ENCODE measurements at regions not wholly inside any gene's neighbourhood (a gene's known extent, or its start where the extent isn't known, plus 50 kb on each side); places are given as distances from the start of the nearest gene placed in this dataset.

DNA sequence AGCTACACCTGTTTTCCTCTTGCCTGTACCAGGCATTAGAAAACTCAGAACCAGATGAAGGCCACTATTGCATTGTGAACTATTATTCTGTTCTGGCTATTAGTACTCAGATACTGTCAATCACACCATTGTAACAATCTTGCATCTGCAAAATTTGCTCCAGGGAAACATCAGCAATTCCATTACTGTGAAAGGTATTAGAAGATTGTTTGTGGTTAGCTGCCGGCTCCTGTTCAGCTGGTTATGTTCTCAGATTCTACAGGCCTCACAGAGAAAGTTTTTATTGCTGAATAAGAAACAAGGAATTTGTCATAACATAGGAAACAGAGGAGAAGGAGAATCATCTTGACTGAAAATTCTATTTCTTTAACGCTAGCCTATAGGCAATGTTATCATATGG, 179.9 kb downstream of the PLOD2 start:
- H3K9ac ChIP-seq (ENCODE audit: insufficient read depth, low read length) = no peak overlapping the region
- DNase-seq (ENCODE audit: low read depth in 2 of 2) = peak in 1 of 2 donors; percentile 60
- no peaks in the 10 kb centered on the region for H3K27me3 ChIP-seq (ENCODE audit: control insufficient read depth, insufficient read depth, low read length)
- H3K36me3 ChIP-seq (ENCODE audit: control insufficient read depth, insufficient read depth, low read length) = no peaks in the 10 kb centered on the region
- no peak overlapping the region for H3K4me3 ChIP-seq (replicated peaks in 1 of 4; ENCODE audit: control extremely low read depth in 1 of 4, insufficient read depth in 1 of 4, low read depth in 3 of 4, low read length in 4 of 4)
- no peaks in the 10 kb centered on the region for H3K79me2 ChIP-seq (ENCODE audit: control insufficient read depth, insufficient read depth, low read length)
- no peak overlapping the region for H3K27ac ChIP-seq (ENCODE audit: insufficient read depth, low read length)
- H2AFZ ChIP-seq (ENCODE audit: low read length) = no peak overlapping the region
- no peak overlapping the region for H3K4me2 ChIP-seq (ENCODE audit: extremely low read depth, insufficient read depth, low read length)
- TF ChIP-seq EZH2 (IDR thresholded peaks at IDR 0.05; ENCODE audit: low read length, missing control alignments) = no peak
- TF ChIP-seq, protein P1, sequence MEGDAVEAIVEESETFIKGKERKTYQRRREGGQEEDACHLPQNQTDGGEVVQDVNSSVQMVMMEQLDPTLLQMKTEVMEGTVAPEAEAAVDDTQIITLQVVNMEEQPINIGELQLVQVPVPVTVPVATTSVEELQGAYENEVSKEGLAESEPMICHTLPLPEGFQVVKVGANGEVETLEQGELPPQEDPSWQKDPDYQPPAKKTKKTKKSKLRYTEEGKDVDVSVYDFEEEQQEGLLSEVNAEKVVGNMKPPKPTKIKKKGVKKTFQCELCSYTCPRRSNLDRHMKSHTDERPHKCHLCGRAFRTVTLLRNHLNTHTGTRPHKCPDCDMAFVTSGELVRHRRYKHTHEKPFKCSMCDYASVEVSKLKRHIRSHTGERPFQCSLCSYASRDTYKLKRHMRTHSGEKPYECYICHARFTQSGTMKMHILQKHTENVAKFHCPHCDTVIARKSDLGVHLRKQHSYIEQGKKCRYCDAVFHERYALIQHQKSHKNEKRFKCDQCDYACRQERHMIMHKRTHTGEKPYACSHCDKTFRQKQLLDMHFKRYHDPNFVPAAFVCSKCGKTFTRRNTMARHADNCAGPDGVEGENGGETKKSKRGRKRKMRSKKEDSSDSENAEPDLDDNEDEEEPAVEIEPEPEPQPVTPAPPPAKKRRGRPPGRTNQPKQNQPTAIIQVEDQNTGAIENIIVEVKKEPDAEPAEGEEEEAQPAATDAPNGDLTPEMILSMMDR (conservative IDR thresholded peaks at IDR 0.05 in 1 of 2, IDR thresholded peaks at IDR 0.05 in 1 of 2; ENCODE audit: low read depth in 1 of 2, low read length in 2 of 2) = no peak
- H4K20me1 ChIP-seq (ENCODE audit: control insufficient read depth, extremely low read depth, insufficient read depth, low read length) = no peaks in the 10 kb centered on the region
- no peaks in the 10 kb centered on the region for H3K9me3 ChIP-seq (ENCODE audit: control insufficient read depth, insufficient read depth, low read depth, low read length)
- H3K4me1 ChIP-seq (ENCODE audit: control insufficient read depth, extremely low read depth, insufficient read depth, low read length) = no peaks in the 10 kb centered on the region

DNA sequence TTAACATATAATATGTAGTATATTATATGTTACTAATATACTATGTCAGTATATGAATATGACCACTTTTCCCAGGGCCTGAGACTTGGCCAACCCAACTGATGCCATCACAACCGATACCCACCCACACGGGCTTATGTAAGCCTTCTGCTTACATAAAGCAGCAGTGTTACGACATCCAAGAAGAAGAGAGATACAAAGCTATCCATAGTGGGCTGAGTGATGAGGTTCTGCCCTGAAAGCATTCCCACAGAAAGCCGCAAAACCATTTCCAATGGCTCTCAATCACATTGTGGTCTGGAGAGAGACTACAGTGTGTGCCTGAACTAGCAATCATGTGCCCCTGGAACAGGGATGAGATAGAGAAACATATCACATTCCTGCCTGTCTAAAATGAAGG, 177.9 kb downstream of the PLOD2 start:
- H3K27ac ChIP-seq (ENCODE audit: insufficient read depth, low read length) = no peak overlapping the region
- no peaks in the 10 kb centered on the region for H4K20me1 ChIP-seq (ENCODE audit: control insufficient read depth, extremely low read depth, insufficient read depth, low read length)
- no peak overlapping the region for H3K9ac ChIP-seq (ENCODE audit: insufficient read depth, low read length)
- peak in 1 of 2 donors; percentile 15 for DNase-seq (ENCODE audit: low read depth in 2 of 2)
- no peak overlapping the region for H2AFZ ChIP-seq (ENCODE audit: low read length)
- H3K4me3 ChIP-seq (replicated peaks in 1 of 4; ENCODE audit: control extremely low read depth in 1 of 4, insufficient read depth in 1 of 4, low read depth in 3 of 4, low read length in 4 of 4) = no peak overlapping the region
- no peaks in the 10 kb centered on the region for H3K36me3 ChIP-seq (ENCODE audit: control insufficient read depth, insufficient read depth, low read length)
- H3K79me2 ChIP-seq (ENCODE audit: control insufficient read depth, insufficient read depth, low read length) = no peaks in the 10 kb centered on the region
- no peaks in the 10 kb centered on the region for H3K9me3 ChIP-seq (ENCODE audit: control insufficient read depth, insufficient read depth, low read depth, low read length)
- TF ChIP-seq EZH2 (IDR thresholded peaks at IDR 0.05; ENCODE audit: low read length, missing control alignments) = no peak
- TF ChIP-seq, protein P1 (conservative IDR thresholded peaks at IDR 0.05 in 1 of 2, IDR thresholded peaks at IDR 0.05 in 1 of 2; ENCODE audit: low read depth in 1 of 2, low read length in 2 of 2) = no peak
- H3K27me3 ChIP-seq (ENCODE audit: control insufficient read depth, insufficient read depth, low read length) = no peaks in the 10 kb centered on the region
- H3K4me2 ChIP-seq (ENCODE audit: extremely low read depth, insufficient read depth, low read length) = no peak overlapping the region
- no peaks in the 10 kb centered on the region for H3K4me1 ChIP-seq (ENCODE audit: control insufficient read depth, extremely low read depth, insufficient read depth, low read length)
